ENCODE measurements at regions not wholly inside any gene's neighbourhood (a gene's known extent, or its start where the extent isn't known, plus 50 kb on each side); places are given as distances from the start of the nearest gene placed in this dataset.
"Not testable (repeated sequence)": the region's sequence is repeated elsewhere in the genome, so short reads cannot be mapped to it uniquely, and the experiment has no call there.

DNA sequence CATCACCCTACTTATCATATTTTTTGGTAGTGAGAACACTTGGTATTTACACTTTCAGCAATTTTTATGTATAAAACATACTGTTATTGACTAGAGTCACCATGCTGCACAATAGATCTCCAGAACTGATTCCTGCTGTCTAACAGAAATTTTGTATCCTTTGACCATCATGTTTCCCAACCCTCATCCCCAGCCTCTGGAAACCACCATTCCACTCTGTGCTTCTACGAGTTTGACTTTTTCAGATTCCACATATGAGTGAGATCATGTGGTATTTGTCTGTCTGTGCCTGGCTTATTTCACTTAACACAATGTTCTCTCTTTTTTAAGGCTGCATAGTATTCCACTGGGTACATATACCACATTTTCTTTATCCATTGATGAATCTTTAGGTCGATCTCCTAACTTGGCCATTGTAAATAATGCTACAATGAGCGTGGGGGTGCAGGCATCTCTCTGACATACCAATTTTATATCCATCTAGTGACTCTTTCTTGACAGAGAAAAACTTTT lies 115.9 kb upstream of the RUNX1 start:
- no peak for DNase-seq (ENCODE audit: low read depth)

DNA sequence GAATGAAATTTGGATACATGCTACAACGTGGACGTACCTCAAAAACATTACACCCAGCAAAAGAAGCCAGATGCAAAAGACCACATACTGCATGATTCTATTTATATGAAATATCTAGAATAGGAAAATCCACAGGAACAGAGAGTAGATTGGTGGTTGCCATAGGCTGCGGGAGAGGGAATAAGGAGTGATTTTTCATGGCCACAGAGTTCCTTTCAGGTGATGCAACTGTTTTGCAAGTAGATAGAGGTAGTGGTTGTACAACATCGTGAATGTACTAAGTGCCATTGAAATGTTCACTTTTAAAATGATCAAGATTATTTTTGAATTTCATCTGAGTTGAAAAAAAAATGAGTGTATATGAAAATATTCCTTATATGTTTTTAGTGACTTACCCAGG lies 115.3 kb upstream of the RUNX1 start:
- DNase-seq (ENCODE audit: low read depth) = no peak

DNA sequence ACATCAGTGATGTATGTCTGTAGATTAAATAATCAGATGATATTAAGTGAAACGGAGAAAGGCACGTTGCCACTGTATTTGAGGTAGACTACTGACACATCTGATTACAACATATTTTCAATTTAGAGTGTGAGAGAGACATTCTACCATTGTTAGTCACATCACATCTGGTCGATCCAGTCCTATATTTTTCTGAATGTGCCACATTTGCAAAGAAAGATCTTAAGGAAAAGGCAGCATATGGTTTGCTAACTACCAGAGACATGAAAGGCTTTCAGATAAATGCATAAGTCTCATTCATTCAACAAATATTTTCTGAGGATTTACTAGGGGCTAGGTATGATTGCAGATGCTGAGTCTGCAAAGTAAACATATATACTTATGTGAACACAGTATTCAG lies 114.3 kb upstream of the RUNX1 start:
- no peak for DNase-seq (ENCODE audit: low read depth)

DNA sequence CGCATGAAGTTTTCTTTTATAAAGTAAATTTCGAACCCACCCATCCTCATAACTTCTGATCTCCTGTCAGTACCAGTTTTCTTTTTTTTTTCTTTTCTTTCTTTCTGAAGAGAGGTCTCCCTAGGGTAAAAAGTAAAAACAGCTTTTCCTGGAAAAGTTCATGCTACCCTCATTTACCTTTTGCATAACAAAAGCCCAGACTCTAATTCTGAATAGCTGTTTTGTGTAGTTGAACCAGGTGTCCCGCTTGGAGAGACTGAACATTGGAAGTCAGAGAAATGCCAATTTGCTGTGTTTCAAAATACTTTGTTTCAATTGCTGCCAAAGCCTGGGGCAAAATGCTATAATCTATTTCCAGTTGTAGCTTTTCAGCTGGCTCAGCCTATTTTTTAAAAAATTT lies 113.7 kb upstream of the RUNX1 start:
- DNase-seq (ENCODE audit: low read depth) = no peak

DNA sequence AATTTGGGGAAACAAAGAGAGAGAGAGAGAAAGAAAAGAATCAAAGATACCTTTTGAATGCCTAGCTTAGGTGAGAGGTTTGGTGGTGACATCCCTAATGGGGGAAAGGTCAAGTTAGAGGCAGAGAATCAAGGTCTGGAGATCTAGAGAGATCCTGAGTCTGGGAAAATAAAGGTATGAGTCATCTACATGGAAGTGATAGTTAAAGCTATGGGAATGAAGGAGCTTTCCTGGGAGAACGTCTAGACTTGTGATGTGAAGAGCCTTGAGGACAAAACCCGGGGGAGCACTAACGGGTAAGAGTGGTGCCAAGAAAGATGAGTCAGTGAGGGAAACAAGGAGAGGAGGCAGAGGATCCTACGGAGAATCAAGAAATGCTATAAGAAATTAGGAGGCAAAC lies 110.8 kb upstream of the RUNX1 start:
- DNase-seq (ENCODE audit: low read depth) = no peak

DNA sequence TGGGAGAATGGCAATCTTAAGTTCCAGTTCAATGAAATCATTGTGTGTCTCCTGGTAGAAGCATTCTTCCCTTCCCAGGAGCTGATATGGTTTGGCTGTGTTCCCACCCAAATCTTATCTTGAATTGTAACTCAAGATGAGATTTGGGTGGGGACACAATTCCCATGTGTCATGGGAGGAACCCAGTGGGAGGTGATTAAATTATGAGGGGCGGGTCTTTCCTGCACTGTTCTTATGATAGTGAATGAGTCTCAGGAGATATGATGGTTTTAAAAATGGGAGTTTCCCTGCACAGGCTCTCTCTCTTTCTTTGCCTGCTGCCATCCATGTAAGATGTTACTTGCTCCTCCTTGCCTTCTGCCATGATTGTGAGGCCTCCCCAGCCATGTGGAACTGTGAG lies 108.3 kb upstream of the RUNX1 start:
- not testable (repeated sequence) for DNase-seq (ENCODE audit: low read depth)

DNA sequence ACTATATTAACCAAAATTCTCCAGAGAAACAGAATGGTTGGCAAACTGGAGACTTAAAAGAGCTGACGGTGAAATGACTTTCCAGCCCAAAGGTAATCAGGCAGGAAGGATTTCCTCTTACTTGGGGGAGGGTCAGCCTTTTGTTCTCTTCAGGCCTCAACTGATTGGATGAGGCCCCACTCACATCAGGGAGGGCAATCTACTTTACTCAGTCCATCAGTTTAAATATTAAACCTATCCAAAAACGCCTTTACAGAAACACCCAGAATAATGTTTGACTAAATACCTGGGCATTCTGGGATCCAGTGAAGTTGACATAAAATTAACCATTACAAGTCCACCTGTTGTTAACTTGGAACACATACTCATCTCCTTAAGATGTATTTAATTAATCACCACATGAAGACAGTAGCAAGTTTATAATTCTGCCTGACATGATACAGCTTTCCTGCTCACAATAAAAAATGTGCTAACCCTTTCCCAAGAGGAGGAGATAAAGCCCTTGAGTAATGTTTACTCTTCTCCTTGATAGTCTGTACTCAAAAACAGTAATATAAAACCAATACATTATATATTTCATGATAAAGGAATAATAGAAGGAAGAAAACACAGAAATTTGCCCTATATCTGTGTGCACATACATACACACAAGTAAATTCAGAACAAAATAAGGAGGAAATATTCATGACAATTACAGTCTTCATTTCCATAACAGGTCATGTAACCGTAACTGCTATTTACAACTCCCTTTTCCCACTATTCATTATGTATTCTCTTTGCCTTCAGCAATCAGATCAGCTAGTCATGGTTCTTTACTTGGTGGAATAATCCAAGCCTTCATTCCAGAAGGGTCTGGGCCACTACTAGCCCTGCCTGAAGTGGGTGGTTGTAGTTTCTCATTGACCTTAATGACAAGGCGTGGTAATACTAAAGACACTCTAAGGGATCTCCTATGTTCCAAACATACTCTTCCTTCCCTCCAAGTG lies 107.5 kb upstream of the RUNX1 start:
- DNase-seq (ENCODE audit: low read depth) = no peak

DNA sequence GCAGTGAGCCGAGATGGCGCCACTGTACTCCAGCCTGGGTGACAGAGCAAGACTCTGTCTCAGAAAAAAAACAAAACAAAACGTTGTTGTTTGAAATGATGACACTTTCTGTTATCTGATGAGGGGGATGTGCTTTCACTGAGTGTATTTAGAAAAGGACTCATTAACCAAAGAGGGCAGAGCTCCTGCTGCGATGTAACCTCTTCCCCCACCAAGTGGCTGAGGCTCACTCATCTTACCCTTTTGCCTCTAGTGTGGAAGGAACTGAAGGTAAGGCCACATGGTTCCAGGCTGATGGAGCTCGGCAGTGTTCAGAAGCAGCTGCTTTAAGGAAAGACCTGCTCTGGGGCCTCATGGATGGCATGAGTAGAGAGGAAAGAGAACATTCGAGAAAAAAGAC lies 105.7 kb upstream of the RUNX1 start:
- DNase-seq (ENCODE audit: low read depth) = no peak

DNA sequence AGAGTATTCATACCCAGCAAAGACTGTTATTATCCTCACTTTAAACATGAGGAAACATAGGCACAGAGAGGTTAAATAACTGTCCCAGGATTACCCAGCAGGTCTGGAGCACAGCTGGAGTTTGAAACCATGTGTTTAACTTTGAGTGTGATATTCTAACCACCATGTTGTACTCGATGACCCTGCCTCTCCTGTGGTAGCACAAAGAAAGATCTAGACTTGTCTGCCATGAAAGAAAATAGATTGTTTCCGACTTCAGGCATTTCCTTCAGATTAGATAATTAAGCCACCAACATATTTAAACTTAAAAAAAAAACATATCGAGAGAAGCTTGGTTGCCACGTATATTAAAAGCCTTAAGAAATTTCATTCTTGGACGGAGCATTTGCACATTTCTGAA lies 104.6 kb upstream of the RUNX1 start:
- DNase-seq (ENCODE audit: low read depth) = no peak

DNA sequence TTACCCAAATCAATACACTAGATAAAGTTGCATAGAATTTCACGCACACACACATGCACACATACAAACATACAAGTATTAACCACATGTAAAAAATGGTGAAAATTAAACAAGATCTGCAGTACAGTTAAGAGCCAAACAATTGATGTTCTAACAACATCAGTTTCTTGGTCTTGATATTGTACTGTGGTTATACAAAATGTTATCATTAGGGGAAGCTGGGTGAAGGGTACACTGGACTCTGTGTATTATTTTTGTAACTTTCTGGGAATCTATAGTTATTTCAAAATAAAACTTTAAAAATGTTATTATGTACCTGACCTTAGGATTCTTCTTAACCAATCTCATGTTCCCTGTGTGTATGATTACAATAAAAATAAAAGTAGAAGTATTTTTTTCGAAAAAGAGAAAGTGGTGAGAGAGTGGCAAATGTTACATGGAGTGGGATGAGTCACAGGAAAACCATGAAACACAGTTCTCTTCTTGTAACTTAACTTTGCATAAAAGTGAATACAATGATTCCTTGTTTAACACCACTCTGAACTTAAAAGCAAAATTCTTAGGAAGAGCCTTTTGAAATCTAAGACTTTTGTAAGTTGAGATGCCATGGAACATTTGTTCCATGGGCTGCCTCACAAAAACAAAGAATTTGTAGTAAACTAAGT lies 101.6 kb upstream of the RUNX1 start:
- no peak for DNase-seq (ENCODE audit: low read depth)

DNA sequence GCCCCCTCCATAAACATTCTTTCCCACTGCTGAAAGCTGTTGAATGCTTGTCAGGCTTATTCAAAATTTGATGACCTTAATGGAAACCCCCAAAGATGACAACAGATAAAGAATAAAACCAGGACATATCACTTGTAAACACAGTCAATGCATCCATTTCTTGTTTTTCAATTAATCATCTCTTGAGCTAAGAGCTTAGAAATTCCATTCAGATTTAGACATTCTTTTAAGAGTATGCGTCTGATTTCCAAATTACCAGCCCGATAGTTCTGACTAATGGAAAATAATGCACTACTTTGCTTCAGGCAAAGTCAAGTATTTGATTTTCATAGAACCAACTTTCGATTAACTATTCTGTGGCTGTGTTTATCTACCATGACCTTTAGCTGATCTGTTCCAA lies 100.6 kb upstream of the RUNX1 start:
- DNase-seq (ENCODE audit: low read depth) = no peak

DNA sequence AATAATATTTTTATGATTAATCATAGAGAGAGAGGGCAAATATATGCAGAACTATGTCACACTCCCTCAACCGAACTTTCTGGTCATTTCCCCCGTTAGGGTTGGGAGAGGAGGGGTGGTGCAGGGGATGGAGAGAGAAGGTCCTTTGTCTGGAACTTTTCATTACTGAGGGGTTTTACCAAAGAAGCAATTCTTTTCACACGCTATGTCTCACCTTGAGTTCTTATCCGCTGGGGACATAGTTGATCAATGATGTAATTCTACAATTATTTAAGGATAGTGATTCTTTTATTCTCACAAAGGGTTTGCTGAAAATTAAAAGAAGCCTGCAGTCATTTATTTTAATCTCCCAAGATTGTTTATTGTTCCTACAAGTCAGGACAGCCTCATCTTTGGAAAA lies 98.3 kb upstream of the RUNX1 start:
- no peak for DNase-seq (ENCODE audit: low read depth)

DNA sequence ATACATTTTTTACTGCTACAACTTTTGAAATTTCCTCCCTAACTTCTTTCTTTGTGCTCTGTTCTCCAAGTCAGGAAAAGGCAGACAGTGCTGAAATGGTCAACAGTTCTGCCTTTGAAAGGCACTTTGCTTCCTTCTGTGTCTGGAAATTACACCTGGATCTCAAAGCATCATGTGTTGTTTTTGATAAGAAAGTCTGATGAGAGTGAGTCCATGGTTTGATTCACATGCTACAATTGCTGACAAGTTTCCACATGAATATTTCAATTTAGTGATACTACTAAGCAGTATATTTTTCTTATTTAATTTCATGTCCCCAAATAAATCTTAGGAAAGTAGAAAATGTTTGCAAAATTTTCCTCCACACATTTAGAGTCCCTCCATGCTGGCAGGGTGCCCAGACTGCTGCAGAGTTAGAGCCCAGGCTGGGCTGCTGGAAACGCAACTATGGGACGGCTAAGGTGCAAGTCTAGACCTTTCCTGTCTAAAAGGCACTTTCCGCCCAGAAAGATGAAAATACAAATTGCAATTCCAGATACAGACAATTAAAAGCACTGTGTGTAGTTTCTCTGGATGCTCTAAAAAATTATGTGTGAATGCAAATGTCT lies 96.6 kb upstream of the RUNX1 start:
- no peak for DNase-seq (ENCODE audit: low read depth)

DNA sequence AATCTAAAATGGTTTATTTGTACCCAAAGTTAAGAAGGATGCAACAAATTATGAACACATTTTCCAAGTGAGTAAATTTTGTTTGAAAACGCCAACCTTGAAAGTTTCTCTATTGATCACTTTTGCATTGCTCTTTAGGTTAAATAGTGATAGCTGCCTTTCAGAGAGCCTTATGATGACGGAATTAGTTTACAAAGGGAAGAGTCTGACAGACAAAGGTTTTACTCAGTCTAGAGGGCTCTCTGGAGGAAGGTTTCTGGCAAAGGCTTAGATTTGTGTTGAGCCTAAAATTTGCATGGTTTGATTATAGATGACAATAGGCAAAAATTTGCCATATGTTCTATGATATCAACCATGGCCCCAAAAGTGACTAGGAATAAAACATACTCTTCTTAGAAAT lies 95.9 kb upstream of the RUNX1 start:
- no peak for DNase-seq (ENCODE audit: low read depth)

DNA sequence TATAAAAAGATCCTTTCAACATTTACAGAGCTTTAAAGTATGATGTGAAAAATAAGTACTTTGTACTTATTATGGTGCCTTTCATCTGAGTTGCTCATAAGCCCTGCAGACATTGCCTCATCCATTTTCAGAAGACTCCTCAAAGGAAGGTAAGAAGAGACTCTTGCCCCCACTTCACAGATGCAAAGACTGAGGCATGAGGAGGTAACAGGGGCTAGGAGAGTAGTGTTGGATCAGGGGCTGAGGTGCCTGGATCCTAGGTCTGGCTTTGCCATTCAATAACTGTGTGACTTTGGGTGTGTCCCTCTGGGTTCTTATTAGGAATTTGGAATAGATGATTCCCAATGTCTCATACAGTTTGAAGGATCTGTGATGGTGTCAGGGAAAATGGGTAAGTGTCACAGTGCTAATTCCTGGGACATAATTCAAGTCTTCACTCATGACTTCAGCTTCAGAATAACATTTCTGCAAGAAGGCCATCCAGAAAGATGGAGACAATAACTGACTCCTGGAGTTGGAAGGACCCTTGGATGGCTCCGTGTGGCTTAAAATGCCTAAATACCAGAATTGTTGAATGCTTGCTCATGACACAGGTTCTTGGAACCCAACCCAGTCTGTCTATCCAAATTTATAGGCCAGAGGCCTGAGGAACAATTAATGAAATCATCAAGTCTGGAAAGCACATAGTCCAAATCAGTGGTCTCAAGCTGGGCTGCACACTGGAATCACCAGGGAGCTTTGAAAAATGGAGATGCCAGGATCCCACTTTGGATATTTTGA lies 93.1 kb upstream of the RUNX1 start:
- DNase-seq (ENCODE audit: low read depth) = no peak

DNA sequence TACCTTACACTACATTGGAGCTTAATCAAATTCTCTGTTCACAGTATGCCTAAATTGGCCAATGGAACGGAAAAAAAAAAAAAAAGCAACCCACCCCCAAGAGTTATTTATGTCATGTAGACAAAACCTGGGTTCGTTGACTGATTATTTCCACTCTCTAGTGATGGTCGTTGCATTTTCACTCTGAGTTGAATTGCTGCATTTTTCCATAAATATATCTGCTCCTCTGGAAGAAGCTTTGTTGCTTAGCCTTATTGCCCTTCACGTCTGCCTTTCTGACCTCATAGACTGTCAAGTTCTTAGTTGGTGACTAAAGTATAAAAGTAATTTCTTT lies 90.2 kb upstream of the RUNX1 start:
- DNase-seq (ENCODE audit: low read depth) = no peak

DNA sequence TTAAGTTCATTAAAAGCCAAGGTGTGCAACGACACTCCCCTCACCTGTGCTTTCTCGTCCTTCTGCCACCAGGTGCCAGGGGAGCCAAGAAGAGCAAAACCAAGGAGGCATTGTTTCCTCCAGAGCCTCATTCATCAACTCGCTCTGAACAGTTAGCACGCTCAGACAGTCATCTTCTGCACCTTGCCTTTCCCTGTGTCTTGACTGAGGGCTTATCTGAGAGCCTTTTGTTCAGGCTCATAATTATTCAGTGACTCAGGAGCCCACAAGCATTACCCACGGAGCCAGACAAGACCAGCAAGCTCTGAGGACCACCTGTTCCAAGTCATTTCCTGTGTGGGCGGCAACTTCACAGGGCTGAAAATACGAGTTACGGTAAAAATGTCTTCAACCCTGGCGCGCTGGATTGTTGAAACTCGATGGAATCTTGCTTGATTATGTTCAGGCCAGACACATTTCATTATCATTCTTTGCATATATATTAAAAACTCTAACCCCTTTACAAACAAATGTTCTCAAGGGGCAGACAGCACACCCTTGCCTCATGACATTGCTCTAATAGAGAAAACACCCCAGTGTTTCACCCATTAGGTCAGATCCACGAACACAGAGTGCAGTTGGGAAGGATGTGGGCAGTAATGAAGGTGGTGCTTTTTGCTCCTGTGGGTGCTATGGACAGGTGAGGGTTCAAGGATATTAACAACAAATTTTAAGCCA lies 89.7 kb upstream of the RUNX1 start:
- no peak for DNase-seq (ENCODE audit: low read depth)

DNA sequence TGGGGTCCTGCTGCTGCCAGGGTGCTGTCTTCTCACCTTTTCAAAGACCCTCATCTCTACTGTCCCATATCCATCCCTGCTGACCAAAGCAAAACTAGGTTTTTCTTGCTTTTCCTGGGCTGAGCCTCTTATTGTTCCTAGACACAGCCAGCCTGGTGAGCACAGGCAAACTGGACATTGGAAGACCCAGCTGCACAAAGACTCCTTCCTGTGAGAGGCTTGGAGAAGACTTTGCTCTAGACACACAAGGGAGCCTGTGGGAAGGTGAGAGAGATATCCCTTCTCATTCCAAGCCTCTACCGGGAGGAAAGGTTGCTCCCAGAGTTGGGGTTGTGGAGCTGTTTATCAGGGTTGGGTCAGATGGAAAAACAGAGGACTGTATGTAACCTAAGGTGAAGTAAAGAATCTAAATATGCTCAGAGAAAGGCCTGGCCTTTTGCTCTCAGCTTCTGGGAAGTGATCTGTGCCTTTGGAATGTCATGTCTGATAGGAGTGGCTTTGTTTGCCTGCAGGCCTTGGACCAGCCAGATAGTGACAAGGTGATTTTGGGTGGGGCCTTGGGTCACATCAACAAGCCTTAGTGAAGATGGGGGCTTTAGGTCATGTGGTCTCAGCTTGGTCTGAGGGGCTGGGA lies 87.6 kb upstream of the RUNX1 start:
- no peak for DNase-seq (ENCODE audit: low read depth)

DNA sequence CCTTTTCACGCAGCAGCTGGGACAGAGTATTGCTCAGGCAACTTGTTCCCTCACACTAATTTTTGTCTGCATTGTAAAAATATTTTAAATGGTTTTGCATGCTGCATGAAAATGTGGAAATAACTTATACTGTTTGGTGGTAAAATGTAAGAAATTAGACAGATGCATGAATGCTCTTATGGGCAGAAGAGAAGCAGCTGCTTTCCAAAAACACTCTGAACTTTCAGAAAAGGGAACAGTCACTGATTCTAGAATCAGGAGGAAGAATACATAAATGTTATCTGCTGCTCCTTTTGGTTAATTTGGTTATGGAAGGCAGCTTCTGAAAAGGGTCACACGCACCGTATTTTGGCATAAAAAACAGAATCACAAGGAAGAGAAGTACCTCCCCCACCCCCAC lies 87.0 kb upstream of the RUNX1 start:
- DNase-seq (ENCODE audit: low read depth) = no peak

DNA sequence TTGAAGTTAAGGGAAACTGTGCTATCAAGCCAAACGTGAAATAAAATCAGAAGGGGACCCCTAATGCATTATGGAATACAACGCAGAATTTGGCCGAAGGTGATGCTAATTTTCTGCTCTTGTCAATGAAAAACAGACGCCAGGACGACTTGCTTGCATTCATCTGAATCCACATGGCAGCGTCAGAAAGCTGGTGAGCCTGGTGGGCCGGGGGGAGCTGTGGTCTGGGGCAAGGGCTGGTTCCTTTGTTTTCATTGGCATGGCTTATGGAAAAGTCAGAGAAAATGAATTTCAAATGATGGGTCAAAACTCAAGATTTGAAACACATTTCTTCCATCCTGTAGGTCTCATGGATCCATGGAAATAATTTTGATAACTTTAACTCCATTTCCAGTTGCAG lies 86.4 kb upstream of the RUNX1 start:
- DNase-seq (ENCODE audit: low read depth) = no peak

DNA sequence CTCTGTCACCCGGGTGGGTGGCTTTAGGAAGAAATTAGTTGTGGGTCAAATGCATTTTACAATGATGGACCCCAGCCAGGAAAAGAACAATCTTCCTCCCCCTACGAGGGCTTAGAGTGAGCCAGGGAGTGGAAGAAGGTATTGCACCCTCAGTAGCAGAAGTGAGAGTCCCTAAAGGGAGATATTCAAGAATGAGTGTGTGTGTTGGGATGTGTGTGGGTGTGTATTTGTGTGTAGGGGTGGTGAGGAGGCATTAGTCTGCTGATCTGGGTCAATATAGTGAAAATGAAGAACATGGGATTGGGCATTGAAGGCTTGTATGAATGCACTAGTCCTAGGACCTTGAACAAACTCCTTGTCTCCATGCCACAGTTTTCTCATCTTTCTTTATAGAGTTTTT lies 85.2 kb upstream of the RUNX1 start:
- no peak for DNase-seq (ENCODE audit: low read depth)

All from activated T-helper 1 cell treated with Interleukin-2 at 50 U/mL for 16 hours (primary cell).